ENCODE measurements at regions not wholly inside any gene's neighbourhood (a gene's known extent, or its start where the extent isn't known, plus 50 kb on each side); places are given as distances from the start of the nearest gene placed in this dataset.
A peak's percentile ranks its signal among the peaks of the same experiment; 100 is the strongest.

DNA sequence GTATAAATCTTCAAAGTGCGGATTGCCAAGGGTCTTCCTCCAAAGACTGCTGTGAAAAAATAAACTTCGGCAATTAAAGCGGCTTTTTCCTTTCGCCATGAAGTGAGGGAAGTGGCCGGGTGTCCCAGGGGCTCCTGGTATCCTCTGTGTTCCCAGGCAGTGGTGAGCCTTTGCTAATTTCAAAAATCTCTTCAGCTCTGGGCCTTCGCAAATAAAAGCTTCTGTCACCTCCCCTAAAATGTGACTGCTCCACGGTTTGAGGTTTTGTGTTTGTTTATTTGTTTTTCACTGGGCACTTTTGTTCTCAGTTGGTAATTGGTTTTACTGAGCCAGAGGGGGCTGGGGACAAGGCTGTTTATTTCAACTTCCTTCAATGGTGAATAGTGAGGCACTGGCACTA, 270.1 kb upstream of the POU3F3 start:
- Histone ChIP-seq H3K4me3 (ENCODE audit: insufficient read length, low read depth) (no peak overlapping the region), H3K9me3 (ENCODE audit: insufficient read depth, low read length) (no peaks in the 10 kb centered on the region), H3K27me3 (ENCODE audit: insufficient read depth, insufficient read length) (no peaks in the 10 kb centered on the region), H3K9ac (ENCODE audit: insufficient read length, low read depth) (no peak overlapping the region), H3K36me3 (ENCODE audit: insufficient read depth, insufficient read length, low read length) (no peaks in the 10 kb centered on the region), H3K4me1 (ENCODE audit: insufficient read depth, insufficient read length) (no peaks in the 10 kb centered on the region)
- DNase-seq (ENCODE audit: low read depth, low spot score): no peak
- no peak for TF ChIP-seq YY1 (IDR thresholded peaks at IDR 0.05; ENCODE audit: insufficient read depth, insufficient read length)
- TF ChIP-seq SUZ12 (IDR thresholded peaks at IDR 0.05; ENCODE audit: extremely low read depth, insufficient read depth, insufficient read length): no peak
- TF ChIP-seq ZNF274 (IDR thresholded peaks at IDR 0.05; ENCODE audit: low read depth, low read length): no peak

DNA sequence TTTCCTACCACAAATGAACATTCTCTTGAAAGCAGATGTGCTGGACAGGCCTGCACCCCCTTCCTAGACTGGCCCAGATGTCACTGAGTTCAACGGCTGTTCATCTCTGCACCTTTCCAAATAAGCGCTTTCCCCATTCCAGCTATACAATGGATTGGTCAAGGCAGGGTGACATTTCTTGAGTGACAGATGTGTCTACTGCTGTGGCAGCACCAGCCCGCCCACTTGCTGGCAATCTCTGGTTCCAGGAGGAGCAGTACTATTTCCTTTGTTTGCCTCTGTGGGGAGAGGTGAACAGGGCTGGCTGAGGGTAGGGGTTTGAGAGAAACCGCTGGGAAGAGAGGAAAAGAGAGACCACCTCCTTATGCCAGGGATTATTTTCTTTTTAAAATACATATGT, 269.5 kb upstream of the POU3F3 start:
- Histone ChIP-seq H3K27me3 (ENCODE audit: insufficient read depth, insufficient read length) (no peaks in the 10 kb centered on the region), H3K36me3 (ENCODE audit: insufficient read depth, insufficient read length, low read length) (no peaks in the 10 kb centered on the region), H3K9ac (ENCODE audit: insufficient read length, low read depth) (no peak overlapping the region), H3K4me1 (ENCODE audit: insufficient read depth, insufficient read length) (no peaks in the 10 kb centered on the region), H3K9me3 (ENCODE audit: insufficient read depth, low read length) (no peaks in the 10 kb centered on the region), H3K4me3 (ENCODE audit: insufficient read length, low read depth) (no peak overlapping the region)
- TF ChIP-seq ZNF274 (IDR thresholded peaks at IDR 0.05; ENCODE audit: low read depth, low read length) (no peak), YY1 (IDR thresholded peaks at IDR 0.05; ENCODE audit: insufficient read depth, insufficient read length) (no peak), SUZ12 (IDR thresholded peaks at IDR 0.05; ENCODE audit: extremely low read depth, insufficient read depth, insufficient read length) (no peak)
- DNase-seq (ENCODE audit: low read depth, low spot score): no peak

DNA sequence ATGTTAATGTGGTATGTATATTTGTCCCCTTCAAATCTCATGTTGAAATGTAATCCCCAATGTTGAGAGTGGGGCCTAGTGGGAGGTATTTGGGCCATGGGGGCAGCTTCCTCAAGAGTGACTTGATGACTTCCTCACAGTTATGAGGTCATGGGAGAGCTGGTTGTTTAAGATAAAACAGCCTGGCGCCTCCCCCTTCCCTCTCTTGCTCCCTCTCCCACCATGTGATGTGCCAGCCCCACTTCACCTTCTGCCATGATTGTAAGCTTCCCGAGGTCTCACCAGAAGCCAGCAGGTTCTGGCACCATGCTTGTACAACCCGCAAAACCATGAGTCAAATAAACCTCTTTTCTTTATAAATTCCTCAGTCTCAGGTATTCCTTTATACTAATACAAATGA, 258.3 kb upstream of the POU3F3 start:
- Histone ChIP-seq H3K4me1 (ENCODE audit: insufficient read depth, insufficient read length) (no peaks in the 10 kb centered on the region), H3K36me3 (ENCODE audit: insufficient read depth, insufficient read length, low read length) (no peaks in the 10 kb centered on the region), H3K9me3 (ENCODE audit: insufficient read depth, low read length) (peaks cover 30% of the 10 kb centered on the region), H3K27me3 (ENCODE audit: insufficient read depth, insufficient read length) (no peaks in the 10 kb centered on the region), H3K9ac (ENCODE audit: insufficient read length, low read depth) (no peak overlapping the region), H3K4me3 (ENCODE audit: insufficient read length, low read depth) (no peak overlapping the region)
- no peak for DNase-seq (ENCODE audit: low read depth, low spot score)
- TF ChIP-seq ZNF274 (IDR thresholded peaks at IDR 0.05; ENCODE audit: low read depth, low read length) (no peak), YY1 (IDR thresholded peaks at IDR 0.05; ENCODE audit: insufficient read depth, insufficient read length) (no peak), SUZ12 (IDR thresholded peaks at IDR 0.05; ENCODE audit: extremely low read depth, insufficient read depth, insufficient read length) (no peak)

DNA sequence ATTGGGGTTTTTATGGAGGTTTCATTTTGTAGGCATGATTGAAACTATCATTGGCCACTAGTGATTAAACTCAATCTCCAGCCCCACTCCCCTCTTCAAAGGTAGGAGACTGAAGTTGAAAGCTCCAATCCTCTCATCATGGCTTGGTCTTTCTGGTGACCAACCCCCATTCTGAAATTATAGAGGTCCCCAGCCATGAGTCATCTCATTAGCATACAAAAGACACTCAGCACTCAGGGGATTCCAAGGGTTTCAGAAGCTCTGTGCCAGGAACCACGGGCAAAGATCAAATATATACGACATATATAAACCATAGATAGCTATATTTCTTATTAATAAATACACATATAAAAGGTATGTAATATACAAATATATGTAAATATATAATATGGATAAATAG, 256.0 kb upstream of the POU3F3 start:
- Histone ChIP-seq H3K9me3 (ENCODE audit: insufficient read depth, low read length) (peaks cover 19% of the 10 kb centered on the region), H3K27me3 (ENCODE audit: insufficient read depth, insufficient read length) (no peaks in the 10 kb centered on the region), H3K9ac (ENCODE audit: insufficient read length, low read depth) (no peak overlapping the region), H3K4me3 (ENCODE audit: insufficient read length, low read depth) (no peak overlapping the region), H3K4me1 (ENCODE audit: insufficient read depth, insufficient read length) (no peaks in the 10 kb centered on the region), H3K36me3 (ENCODE audit: insufficient read depth, insufficient read length, low read length) (no peaks in the 10 kb centered on the region)
- peak; percentile 18 for DNase-seq (ENCODE audit: low read depth, low spot score)
- TF ChIP-seq ZNF274 (IDR thresholded peaks at IDR 0.05; ENCODE audit: low read depth, low read length) (no peak), SUZ12 (IDR thresholded peaks at IDR 0.05; ENCODE audit: extremely low read depth, insufficient read depth, insufficient read length) (no peak), YY1 (IDR thresholded peaks at IDR 0.05; ENCODE audit: insufficient read depth, insufficient read length) (no peak)

- peaks cover 19% of the 10 kb centered on the region for H3K9me3 ChIP-seq (ENCODE audit: insufficient read depth, low read length)
- no peak overlapping the region for H3K9ac ChIP-seq (ENCODE audit: insufficient read length, low read depth)
- TF ChIP-seq SUZ12 (IDR thresholded peaks at IDR 0.05; ENCODE audit: extremely low read depth, insufficient read depth, insufficient read length) (no peak), ZNF274 (IDR thresholded peaks at IDR 0.05; ENCODE audit: low read depth, low read length) (no peak), YY1 (IDR thresholded peaks at IDR 0.05; ENCODE audit: insufficient read depth, insufficient read length) (no peak)
- no peaks in the 10 kb centered on the region for H3K36me3 ChIP-seq (ENCODE audit: insufficient read depth, insufficient read length, low read length)
- no peak for DNase-seq (ENCODE audit: low read depth, low spot score)
- H3K4me1 ChIP-seq (ENCODE audit: insufficient read depth, insufficient read length): no peaks in the 10 kb centered on the region
- H3K27me3 ChIP-seq (ENCODE audit: insufficient read depth, insufficient read length): no peaks in the 10 kb centered on the region
- H3K4me3 ChIP-seq (ENCODE audit: insufficient read length, low read depth): no peak overlapping the region
Measured at GRCh38 chr2:104598636-104599035, 255.3 kb upstream of the POU3F3 start.

DNA sequence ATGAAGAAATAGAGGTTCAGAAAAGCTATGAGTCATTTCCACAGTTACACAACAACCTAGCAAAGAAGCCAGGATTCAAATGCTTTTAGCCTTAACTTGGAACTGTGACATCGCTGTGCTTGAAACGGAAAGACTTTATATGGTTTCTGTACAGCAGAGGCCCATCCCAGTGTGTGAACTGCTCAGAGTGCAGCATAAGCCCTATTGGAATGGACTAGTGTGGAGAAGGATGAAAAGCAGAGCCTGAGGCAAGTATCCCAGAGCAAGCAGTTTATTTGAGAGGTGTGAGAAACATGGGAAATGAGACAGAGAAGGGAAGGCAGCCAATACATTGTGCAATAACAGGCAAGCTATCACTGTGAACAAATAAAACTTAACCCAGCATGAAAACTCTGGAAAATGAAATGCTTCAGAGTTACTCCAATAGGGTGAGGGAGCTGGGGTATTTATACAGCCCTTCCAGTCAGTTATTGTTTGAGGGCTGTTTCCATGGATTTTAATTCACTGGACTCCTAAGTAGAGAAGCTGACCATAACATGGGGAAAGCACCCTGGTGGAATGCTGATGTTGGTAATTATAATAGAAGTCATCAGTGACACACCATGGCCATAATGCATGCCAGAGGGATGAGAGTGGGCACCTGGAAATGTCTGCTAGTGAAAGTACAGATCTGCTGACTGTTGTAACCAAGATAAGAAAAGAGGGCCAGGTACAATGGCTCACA, 254.0 kb upstream of the POU3F3 start:
- Histone ChIP-seq H3K36me3 (ENCODE audit: insufficient read depth, insufficient read length, low read length) (no peaks in the 10 kb centered on the region), H3K4me3 (ENCODE audit: insufficient read length, low read depth) (no peak overlapping the region), H3K9me3 (ENCODE audit: insufficient read depth, low read length) (peaks cover 28% of the 10 kb centered on the region), H3K4me1 (ENCODE audit: insufficient read depth, insufficient read length) (no peaks in the 10 kb centered on the region), H3K9ac (ENCODE audit: insufficient read length, low read depth) (no peak overlapping the region), H3K27me3 (ENCODE audit: insufficient read depth, insufficient read length) (no peaks in the 10 kb centered on the region)
- TF ChIP-seq YY1 (IDR thresholded peaks at IDR 0.05; ENCODE audit: insufficient read depth, insufficient read length) (no peak), ZNF274 (IDR thresholded peaks at IDR 0.05; ENCODE audit: low read depth, low read length) (no peak), SUZ12 (IDR thresholded peaks at IDR 0.05; ENCODE audit: extremely low read depth, insufficient read depth, insufficient read length) (no peak)
- DNase-seq (ENCODE audit: low read depth, low spot score): no peak

GRCh38 chr2:104606056-104606455, 247.9 kb upstream of the POU3F3 start:
- no peak for TF ChIP-seq SUZ12 (IDR thresholded peaks at IDR 0.05; ENCODE audit: extremely low read depth, insufficient read depth, insufficient read length)
- no peak for TF ChIP-seq YY1 (IDR thresholded peaks at IDR 0.05; ENCODE audit: insufficient read depth, insufficient read length)
- no peak for TF ChIP-seq ZNF274 (IDR thresholded peaks at IDR 0.05; ENCODE audit: low read depth, low read length)
- Histone ChIP-seq H3K9ac (ENCODE audit: insufficient read length, low read depth) (no peak overlapping the region), H3K9me3 (ENCODE audit: insufficient read depth, low read length) (peaks cover 31% of the 10 kb centered on the region), H3K4me1 (ENCODE audit: insufficient read depth, insufficient read length) (no peaks in the 10 kb centered on the region), H3K36me3 (ENCODE audit: insufficient read depth, insufficient read length, low read length) (no peaks in the 10 kb centered on the region), H3K27me3 (ENCODE audit: insufficient read depth, insufficient read length) (no peaks in the 10 kb centered on the region), H3K4me3 (ENCODE audit: insufficient read length, low read depth) (no peak overlapping the region)
- DNase-seq (ENCODE audit: low read depth, low spot score): no peak
